Activated CD4-positive, alpha-beta memory T cell treated with anti-CD3 and anti-CD28 coated beads, Interleukin-2, amount 10 ng/mL, durations not matched to agents 7 days and 5 days (primary cell): ENCODE measurements at regions not wholly inside any gene's neighbourhood (a gene's known extent, or its start where the extent isn't known, plus 50 kb on each side); places are given as distances from the start of the nearest gene placed in this dataset.
"Not testable (repeated sequence)": the region's sequence is repeated elsewhere in the genome, so short reads cannot be mapped to it uniquely, and the experiment has no call there.

ENCODE experiments used
- CTCF ChIA-PET: fragments of 350-600 bp; sonication (Branson Sonifier 250); formaldehyde crosslinking; loops from one replicate; lab custom pipeline; 2021; ENCODE audit warnings: antibody characterized with exemption, inconsistent platforms; lab: Charles Lee
- POLR2A ChIA-PET: fragments of 350-600 bp; sonication (Branson Sonifier 250); formaldehyde crosslinking; loops from one replicate; lab custom pipeline; 2021; ENCODE audit warnings: antibody characterized with exemption; lab: Charles Lee
- DNase-seq: peaks from one replicate; pipeline ENCODE4 v3.0.0-alpha.2; 2020
- H3K27ac Mint-ChIP-seq: one replicate; pipeline ENCODE4 v1.8.0; 2021; ENCODE audit warnings: mild to moderate bottlenecking, mixed read lengths
- H3K27me3 Mint-ChIP-seq: one replicate; pipeline ENCODE4 v1.8.0; 2021; ENCODE audit warnings: mixed read lengths
- H3K36me3 Mint-ChIP-seq: one replicate; pipeline ENCODE4 v1.8.0; 2021; ENCODE audit warnings: low read depth, mixed read lengths
- H3K4me1 Mint-ChIP-seq: one replicate; pipeline ENCODE4 v1.8.0; 2021; ENCODE audit warnings: mixed read lengths
- H3K4me3 Mint-ChIP-seq: one replicate; pipeline ENCODE4 v1.8.0; 2021; ENCODE audit warnings: mild to moderate bottlenecking, mixed read lengths
- H3K9me3 Mint-ChIP-seq: one replicate; pipeline ENCODE4 v1.8.0; 2021; ENCODE audit warnings: mixed read lengths

- Mint-ChIP-seq H3K4me3 (no peak overlapping the region), H3K9me3 (no peaks in the 10 kb centered on the region), H3K4me1 (no peaks in the 10 kb centered on the region), H3K36me3 (no peaks in the 10 kb centered on the region), H3K27ac (no peak overlapping the region), H3K27me3 (no peaks in the 10 kb centered on the region)
- CTCF ChIA-PET = no interaction called here
- POLR2A ChIA-PET = no interaction called here
- DNase-seq = no peak
Observed at GRCh38 chr6:140155451-140156126, 781.1 kb upstream of the CITED2 start.

DNA sequence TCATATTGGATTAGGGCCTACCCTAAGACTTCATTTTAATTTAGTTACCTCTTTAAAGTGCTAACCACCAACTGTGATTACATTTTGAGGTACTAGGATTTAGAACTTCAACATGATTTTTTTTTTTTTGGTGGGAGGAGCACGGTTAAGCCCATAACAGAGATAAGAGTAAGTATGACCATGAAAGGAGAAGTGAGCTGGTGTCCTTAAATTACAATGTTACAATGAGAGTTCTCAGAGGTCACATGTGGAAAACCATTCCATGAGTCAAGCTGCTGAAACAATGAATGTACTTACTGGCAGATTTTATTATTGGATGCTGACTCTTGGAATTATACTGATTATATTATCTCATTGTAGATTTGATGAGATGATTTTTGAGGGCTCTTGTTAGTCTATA, 779.3 kb upstream of the CITED2 start:
- CTCF ChIA-PET = no interaction called here
- H3K36me3 Mint-ChIP-seq = no peaks in the 10 kb centered on the region

GRCh38 chr6:140147825-140148814, 773.7 kb upstream of the CITED2 start:
- DNase-seq, H3K9me3 Mint-ChIP-seq, POLR2A ChIA-PET, H3K4me3 Mint-ChIP-seq, CTCF ChIA-PET, H3K4me1 Mint-ChIP-seq, H3K27me3 Mint-ChIP-seq, H3K27ac Mint-ChIP-seq, H3K36me3 Mint-ChIP-seq: not testable (repeated sequence)

More for the DNA sequence above, 779.3 kb upstream of the CITED2 start:
- Mint-ChIP-seq H3K4me3 (no peak overlapping the region), H3K27ac (no peak overlapping the region), H3K9me3 (no peaks in the 10 kb centered on the region), H3K4me1 (no peaks in the 10 kb centered on the region), H3K27me3 (no peaks in the 10 kb centered on the region)
- POLR2A ChIA-PET = interaction anchor here (0.6 kb wide), 1 partner anchor 453 kb away, joined by 3 read pairs; no protein-coding TSS in a partner anchor
- no peak for DNase-seq

- no peaks in the 10 kb centered on the region for H3K27me3 Mint-ChIP-seq
- no peaks in the 10 kb centered on the region for H3K36me3 Mint-ChIP-seq
- H3K27ac Mint-ChIP-seq = no peak overlapping the region
- no peak for DNase-seq
- no peak overlapping the region for H3K4me3 Mint-ChIP-seq
- no peaks in the 10 kb centered on the region for H3K9me3 Mint-ChIP-seq
- ChIA-PET CTCF (no interaction called here), POLR2A (no interaction called here)
- no peaks in the 10 kb centered on the region for H3K4me1 Mint-ChIP-seq
Observed at GRCh38 chr6:140140891-140141290, 766.4 kb upstream of the CITED2 start.

DNA sequence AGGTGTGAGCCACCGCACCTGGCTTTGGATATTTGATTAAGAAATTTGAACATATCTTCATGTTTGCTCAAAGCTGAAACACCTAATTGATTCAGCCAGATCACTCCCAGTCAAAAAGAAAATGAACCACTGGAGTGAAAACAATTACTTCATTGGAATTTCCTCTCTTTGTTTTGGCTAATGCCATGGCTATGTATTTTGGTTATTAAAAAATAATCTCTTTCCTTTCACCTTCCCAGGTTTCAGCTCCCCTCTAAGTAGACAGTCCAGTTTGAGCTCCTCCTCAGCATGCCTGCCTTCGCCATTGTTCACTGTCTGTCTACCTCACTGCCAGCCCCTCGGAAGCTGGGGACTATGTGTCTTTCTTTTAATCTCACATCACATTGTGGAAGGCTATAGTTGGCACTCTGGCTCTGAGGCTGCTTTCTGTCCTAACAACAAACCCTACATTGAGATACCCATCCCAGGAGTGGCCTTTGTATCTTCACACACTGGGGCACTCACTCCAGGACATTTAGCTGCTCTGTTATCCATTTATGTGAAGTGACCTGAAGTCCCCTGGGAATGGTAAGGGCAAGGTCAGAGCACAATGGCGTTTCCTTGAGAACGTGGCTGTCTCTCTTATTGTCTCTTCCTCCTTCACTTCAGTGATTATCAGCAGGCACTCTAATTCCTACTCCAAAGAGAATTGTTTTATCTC, 764.0 kb upstream of the CITED2 start:
- no peak for DNase-seq
- peaks cover 3% of the 10 kb centered on the region for H3K9me3 Mint-ChIP-seq
- H3K27ac Mint-ChIP-seq = no peak overlapping the region
- CTCF ChIA-PET = interaction anchor here (1.6 kb wide), 1 partner anchor 769 kb away, joined by 3 read pairs; no protein-coding TSS in a partner anchor
- no peaks in the 10 kb centered on the region for H3K36me3 Mint-ChIP-seq
- H3K27me3 Mint-ChIP-seq = no peaks in the 10 kb centered on the region
- no peaks in the 10 kb centered on the region for H3K4me1 Mint-ChIP-seq
- POLR2A ChIA-PET = no interaction called here
- no peak overlapping the region for H3K4me3 Mint-ChIP-seq

- ChIA-PET POLR2A (no interaction called here), CTCF (no interaction called here)
- no peak overlapping the region for H3K4me3 Mint-ChIP-seq
- H3K27ac Mint-ChIP-seq = no peak overlapping the region
- H3K36me3 Mint-ChIP-seq = no peaks in the 10 kb centered on the region
- no peaks in the 10 kb centered on the region for H3K4me1 Mint-ChIP-seq
- H3K9me3 Mint-ChIP-seq = peaks cover 8% of the 10 kb centered on the region
- no peaks in the 10 kb centered on the region for H3K27me3 Mint-ChIP-seq
- DNase-seq = no peak
Observed at GRCh38 chr6:140134224-140134623, 759.8 kb upstream of the CITED2 start.

DNA sequence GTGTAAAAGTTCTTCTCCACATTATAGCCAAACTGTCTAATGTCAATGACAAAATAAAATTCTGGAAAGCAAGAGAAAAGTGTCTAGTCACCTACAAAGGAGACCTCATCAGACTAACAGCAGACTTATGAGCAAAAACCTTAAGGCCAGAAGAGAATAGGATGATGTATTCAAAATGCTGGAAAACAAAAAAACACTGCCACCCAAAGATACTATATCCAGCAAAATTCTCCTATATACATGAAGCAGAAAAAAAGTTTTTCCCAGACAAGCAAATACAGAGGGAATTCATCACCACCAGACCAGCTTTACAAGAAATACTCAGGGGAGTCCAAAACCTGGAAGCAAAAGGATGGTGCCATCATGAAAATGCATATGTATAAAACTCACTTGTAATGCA, 755.6 kb upstream of the CITED2 start:
- H3K4me3 Mint-ChIP-seq = no peak overlapping the region

DNA sequence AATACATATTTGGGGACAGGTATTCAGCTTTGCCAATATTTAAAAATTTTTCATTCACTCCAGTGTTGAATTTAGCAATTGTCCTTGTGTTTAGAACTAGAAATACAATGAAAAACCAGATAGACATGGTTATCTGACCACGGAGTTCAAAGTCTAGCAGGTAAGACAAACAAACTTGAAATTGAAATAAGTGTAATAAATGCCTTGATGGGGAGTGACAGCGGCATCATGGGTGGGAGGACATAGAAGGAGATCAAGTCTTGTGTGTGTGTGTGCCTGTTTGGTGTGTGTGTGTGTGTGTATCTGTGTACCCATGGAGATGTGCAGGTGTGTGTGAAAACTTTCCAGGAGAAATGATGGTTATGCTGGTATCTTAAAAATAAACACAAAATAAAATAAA, 750.0 kb upstream of the CITED2 start:
- Mint-ChIP-seq H3K36me3 (no peaks in the 10 kb centered on the region), H3K4me1 (no peaks in the 10 kb centered on the region), H3K27me3 (no peaks in the 10 kb centered on the region), H3K9me3 (peaks cover 4% of the 10 kb centered on the region), H3K27ac (no peak overlapping the region), H3K4me3 (no peak overlapping the region)
- CTCF ChIA-PET = no interaction called here
- POLR2A ChIA-PET = no interaction called here
- DNase-seq = no peak

More for the DNA sequence above, 755.6 kb upstream of the CITED2 start:
- CTCF ChIA-PET = no interaction called here
- no peak for DNase-seq
- no peaks in the 10 kb centered on the region for H3K36me3 Mint-ChIP-seq
- POLR2A ChIA-PET = no interaction called here
- H3K4me1 Mint-ChIP-seq = no peaks in the 10 kb centered on the region
- H3K9me3 Mint-ChIP-seq = peaks cover 10% of the 10 kb centered on the region
- H3K27me3 Mint-ChIP-seq = no peaks in the 10 kb centered on the region
- no peak overlapping the region for H3K27ac Mint-ChIP-seq

DNA sequence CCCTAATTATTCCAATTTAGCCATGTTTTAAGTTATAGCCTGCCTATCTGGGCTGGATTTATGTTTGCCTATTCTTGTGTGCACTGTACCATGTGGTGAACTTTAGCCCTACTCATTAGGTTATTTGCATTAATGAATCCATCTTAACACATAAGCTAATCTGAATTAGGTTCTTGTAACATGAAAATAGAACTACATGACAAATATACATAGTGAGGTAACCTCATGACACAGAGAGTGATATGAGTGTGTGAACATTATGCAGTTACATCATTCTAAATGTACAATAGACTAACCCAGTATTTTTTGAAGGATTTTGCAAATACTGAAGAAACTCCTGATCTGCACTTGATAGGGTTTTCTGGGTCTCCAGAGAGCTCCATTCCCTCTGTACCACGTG, 733.7 kb upstream of the CITED2 start:
- POLR2A ChIA-PET = no interaction called here
- no peaks in the 10 kb centered on the region for H3K9me3 Mint-ChIP-seq

GRCh38 chr6:140107216-140107615, 732.8 kb upstream of the CITED2 start:
- Mint-ChIP-seq H3K27me3 (no peaks in the 10 kb centered on the region), H3K4me1 (no peaks in the 10 kb centered on the region), H3K36me3 (no peaks in the 10 kb centered on the region), H3K27ac (no peak overlapping the region), H3K4me3 (no peak overlapping the region), H3K9me3 (no peaks in the 10 kb centered on the region)
- no peak for DNase-seq
- CTCF ChIA-PET = no interaction called here
- POLR2A ChIA-PET = no interaction called here

More for the DNA sequence above, 733.7 kb upstream of the CITED2 start:
- Mint-ChIP-seq H3K4me3 (no peak overlapping the region), H3K27me3 (no peaks in the 10 kb centered on the region), H3K27ac (no peak overlapping the region), H3K36me3 (no peaks in the 10 kb centered on the region), H3K4me1 (no peaks in the 10 kb centered on the region)
- CTCF ChIA-PET = no interaction called here
- DNase-seq = no peak

- H3K27me3 Mint-ChIP-seq = no peaks in the 10 kb centered on the region
- ChIA-PET CTCF (no interaction called here), POLR2A (no interaction called here)
- DNase-seq = no peak
- no peaks in the 10 kb centered on the region for H3K36me3 Mint-ChIP-seq
- no peak overlapping the region for H3K4me3 Mint-ChIP-seq
- peaks cover 3% of the 10 kb centered on the region for H3K4me1 Mint-ChIP-seq
- H3K9me3 Mint-ChIP-seq = no peaks in the 10 kb centered on the region
- no peak overlapping the region for H3K27ac Mint-ChIP-seq
Observed at GRCh38 chr6:140105857-140106256, 731.4 kb upstream of the CITED2 start.

DNA sequence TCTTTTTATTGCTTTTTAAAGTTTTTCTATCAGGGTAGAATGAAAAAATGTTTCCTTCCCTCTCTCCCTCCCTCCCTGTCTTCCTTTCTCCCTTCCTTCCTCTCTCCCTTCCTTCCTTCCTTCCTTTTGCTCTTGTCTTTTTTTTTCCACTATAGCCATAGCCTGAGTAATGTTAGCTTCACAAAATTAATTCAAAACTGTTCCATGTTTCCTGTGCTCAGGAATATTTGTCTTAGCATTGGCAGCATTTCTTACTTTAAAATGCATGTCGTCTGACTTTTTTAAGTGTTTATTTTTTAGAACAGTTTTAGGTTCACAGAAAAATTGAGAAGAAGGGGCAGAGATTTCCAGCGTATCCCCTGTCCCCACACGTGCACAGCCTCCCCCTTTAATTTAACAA, 730.8 kb upstream of the CITED2 start:
- no peak overlapping the region for H3K27ac Mint-ChIP-seq
- DNase-seq = no peak
- ChIA-PET CTCF (no interaction called here), POLR2A (no interaction called here)
- no peaks in the 10 kb centered on the region for H3K36me3 Mint-ChIP-seq
- H3K4me1 Mint-ChIP-seq = peaks cover 3% of the 10 kb centered on the region
- H3K27me3 Mint-ChIP-seq = no peaks in the 10 kb centered on the region
- no peaks in the 10 kb centered on the region for H3K9me3 Mint-ChIP-seq
- H3K4me3 Mint-ChIP-seq = no peak overlapping the region

DNA sequence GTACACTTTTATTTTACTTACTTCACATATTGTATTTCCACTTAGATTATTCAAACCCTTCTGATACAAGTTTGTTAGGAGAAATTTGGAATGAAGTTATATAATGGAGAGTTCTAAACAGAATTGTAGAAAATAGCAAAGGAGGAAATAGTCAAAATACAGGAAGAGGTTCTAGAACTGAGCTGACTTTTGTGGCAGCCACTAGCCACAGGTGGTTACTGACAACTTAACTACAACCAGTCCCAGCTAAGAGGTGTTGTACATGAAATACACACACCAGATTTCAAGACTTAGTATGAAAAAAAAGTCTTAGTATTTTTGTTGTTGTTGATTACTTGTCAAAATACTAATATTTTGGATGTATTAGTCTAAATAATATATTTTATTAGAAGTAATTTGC, 727.4 kb upstream of the CITED2 start:
- ChIA-PET POLR2A (no interaction called here), CTCF (no interaction called here)
- H3K27ac Mint-ChIP-seq = no peak overlapping the region
- H3K4me1 Mint-ChIP-seq = peaks cover 3% of the 10 kb centered on the region
- no peaks in the 10 kb centered on the region for H3K9me3 Mint-ChIP-seq
- DNase-seq = no peak
- no peaks in the 10 kb centered on the region for H3K27me3 Mint-ChIP-seq
- H3K36me3 Mint-ChIP-seq = no peaks in the 10 kb centered on the region
- H3K4me3 Mint-ChIP-seq = no peak overlapping the region
